ENCODE measurements at regions not wholly inside any gene's neighbourhood (a gene's known extent, or its start where the extent isn't known, plus 50 kb on each side); places are given as distances from the start of the nearest gene placed in this dataset.

DNA sequence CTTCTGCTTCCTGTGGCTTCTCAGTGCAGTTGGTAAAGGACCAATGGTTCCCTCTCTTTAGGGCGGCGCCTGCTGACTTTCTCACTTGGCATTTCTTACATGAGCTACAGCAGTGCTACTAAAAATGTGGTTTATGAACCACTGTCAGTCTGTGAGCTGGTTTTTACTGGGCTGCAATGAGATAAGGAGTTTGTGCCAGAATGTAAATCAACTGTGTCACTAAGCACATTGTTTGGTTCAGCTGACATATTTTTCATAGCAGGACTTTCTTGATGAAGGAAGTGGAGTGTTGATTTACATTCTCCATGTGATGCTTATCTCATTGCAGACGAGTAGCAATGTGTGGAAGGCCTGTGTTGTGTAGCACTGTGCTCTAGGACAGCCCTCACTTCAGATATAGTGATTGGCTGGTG lies 463.3 kb downstream of the SOX6 start:
- no peak for FAIRE-seq
- DNase-seq (ENCODE audit: insufficient read length, low spot score): no peak
- TF ChIP-seq, protein P1, sequence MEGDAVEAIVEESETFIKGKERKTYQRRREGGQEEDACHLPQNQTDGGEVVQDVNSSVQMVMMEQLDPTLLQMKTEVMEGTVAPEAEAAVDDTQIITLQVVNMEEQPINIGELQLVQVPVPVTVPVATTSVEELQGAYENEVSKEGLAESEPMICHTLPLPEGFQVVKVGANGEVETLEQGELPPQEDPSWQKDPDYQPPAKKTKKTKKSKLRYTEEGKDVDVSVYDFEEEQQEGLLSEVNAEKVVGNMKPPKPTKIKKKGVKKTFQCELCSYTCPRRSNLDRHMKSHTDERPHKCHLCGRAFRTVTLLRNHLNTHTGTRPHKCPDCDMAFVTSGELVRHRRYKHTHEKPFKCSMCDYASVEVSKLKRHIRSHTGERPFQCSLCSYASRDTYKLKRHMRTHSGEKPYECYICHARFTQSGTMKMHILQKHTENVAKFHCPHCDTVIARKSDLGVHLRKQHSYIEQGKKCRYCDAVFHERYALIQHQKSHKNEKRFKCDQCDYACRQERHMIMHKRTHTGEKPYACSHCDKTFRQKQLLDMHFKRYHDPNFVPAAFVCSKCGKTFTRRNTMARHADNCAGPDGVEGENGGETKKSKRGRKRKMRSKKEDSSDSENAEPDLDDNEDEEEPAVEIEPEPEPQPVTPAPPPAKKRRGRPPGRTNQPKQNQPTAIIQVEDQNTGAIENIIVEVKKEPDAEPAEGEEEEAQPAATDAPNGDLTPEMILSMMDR (IDR thresholded peaks at IDR 0.05; ENCODE audit: insufficient read depth, missing control alignments): no peak

DNA sequence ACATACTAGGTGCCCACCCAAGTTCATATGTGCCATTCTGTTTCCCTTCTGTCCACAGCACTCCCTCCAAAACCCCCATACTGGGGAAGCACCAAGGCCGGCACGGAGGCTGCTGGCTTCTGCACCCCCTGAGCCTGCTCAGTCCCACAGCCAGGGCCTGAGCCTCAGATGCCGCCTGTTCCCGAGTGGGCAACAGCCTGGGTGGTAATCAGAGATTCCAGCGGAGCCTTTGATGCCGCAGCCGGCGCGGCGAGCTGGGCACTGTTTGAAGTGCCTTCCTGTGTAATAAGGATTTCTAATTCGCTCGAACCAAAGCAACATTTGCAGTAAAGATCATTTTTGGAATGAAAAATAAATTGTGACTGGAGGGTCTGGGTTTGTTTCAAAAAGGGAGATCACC lies 460.3 kb downstream of the SOX6 start:
- TF ChIP-seq, protein P1 (IDR thresholded peaks at IDR 0.05; ENCODE audit: insufficient read depth, missing control alignments): no peak
- DNase-seq (ENCODE audit: insufficient read length, low spot score) (no peak), FAIRE-seq (no peak)

DNA sequence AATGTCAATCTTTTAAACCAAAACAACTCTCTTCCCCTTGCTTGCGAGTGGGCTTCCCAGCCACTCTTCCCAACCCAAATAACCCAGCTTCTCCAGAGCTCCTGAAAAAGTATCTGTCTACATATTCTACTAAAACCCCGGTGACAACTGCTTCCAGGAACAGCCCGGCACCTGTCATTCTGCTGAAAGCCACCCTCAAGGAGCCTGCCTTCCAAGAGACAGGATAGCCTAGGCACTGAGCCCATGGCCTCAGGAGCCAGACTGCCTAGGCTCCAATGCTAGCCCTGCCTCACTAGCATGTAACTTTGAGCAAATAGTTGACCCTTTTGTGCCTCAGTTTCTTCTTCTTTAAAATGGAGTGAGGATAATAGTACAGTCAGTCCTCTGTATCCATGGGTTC lies 459.8 kb downstream of the SOX6 start:
- TF ChIP-seq, protein P1 (IDR thresholded peaks at IDR 0.05; ENCODE audit: insufficient read depth, missing control alignments): no peak
- FAIRE-seq (no peak), DNase-seq (ENCODE audit: insufficient read length, low spot score) (no peak)

DNA sequence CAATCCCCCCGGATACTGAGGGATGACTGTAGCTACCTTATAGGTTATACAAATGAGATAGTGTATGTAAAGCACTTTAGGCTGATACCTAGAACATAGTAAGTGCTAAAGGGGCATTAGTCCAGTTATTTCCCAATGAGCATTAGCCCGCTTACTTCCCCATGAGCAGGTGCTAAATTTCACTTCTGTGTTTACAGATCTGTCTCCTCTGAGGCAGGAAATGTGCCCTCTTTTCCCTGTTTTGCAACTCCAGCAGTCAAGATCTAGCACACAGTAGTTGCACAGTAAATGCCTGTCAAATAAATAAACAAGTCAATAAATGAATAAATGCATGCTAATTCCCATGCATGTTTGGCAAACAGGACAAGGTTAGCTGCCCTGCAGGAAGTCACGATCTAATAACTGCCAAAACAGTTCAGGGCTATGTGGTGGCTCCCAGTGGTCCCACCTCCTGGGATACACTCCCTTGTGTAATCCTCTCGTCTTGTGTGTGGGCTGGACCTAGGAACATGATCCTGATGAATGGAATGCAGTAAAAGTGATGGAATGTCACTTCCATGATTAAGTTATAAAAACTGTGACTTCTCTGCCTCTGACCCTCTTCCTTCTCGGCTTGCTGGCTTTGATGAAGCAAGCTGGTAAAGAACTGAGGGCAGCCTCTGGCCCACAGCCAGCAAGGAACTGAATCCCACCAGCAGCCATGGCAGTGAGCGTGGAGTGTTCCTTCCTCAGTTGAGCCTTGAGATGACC lies 459.0 kb downstream of the SOX6 start:
- DNase-seq (ENCODE audit: insufficient read length, low spot score) (no peak), FAIRE-seq (no peak)

GRCh38 chr11:15901054-15901453 lies 455.3 kb downstream of the SOX6 start:
- FAIRE-seq: no peak
- no peak for DNase-seq (ENCODE audit: insufficient read length, low spot score)
- TF ChIP-seq, protein P1 (IDR thresholded peaks at IDR 0.05; ENCODE audit: insufficient read depth, missing control alignments): no peak

More for the DNA sequence above, 459.0 kb downstream of the SOX6 start:
- TF ChIP-seq, protein P1 (IDR thresholded peaks at IDR 0.05; ENCODE audit: insufficient read depth, missing control alignments): no peak

DNA sequence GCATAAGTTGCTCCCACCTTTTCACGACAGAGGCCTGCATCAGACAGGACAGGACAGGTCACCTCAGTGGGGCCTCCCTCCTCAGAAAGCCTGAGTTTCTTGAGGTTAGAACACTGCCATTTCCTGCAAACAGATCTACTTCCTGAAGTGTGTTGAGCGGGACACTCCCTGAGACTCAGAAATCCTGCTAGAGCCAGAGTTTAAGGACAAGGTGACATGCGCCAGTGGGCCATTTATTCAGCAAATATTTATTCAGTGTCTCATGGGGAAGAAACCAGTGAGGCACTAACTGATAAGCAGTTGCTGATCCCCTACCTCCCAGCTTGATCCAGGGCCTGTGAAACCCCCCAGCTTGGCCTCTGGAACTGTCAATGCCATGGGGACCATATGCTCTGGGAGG lies 454.6 kb downstream of the SOX6 start:
- FAIRE-seq (no peak), DNase-seq (ENCODE audit: insufficient read length, low spot score) (no peak)
- TF ChIP-seq, protein P1 (IDR thresholded peaks at IDR 0.05; ENCODE audit: insufficient read depth, missing control alignments): no peak

DNA sequence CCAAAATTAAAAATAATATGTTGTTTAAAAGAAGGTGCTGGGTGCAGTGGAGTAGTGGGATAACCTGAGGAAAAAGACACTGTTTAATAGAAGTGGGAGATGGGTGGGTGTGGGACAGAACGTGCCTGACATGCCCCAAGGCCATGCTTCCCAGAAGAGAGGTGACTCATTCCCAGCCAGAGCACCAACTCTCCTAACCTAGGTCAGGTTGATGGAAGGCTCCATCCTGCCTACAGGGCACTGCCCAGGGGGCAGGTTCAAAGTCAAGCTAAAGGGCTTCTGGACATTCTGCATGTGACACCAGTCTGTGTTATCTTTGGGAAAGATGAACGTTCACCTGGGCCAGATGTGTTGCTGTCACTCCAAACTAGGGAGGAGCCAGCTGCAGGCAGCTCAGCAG lies 453.1 kb downstream of the SOX6 start:
- FAIRE-seq: no peak
- DNase-seq (ENCODE audit: insufficient read length, low spot score): no peak
- TF ChIP-seq, protein P1 (IDR thresholded peaks at IDR 0.05; ENCODE audit: insufficient read depth, missing control alignments): no peak
